Upper lobe of right lung (tissue), 1 donor: ENCODE measurements at regions not wholly inside any gene's neighbourhood (a gene's known extent, or its start where the extent isn't known, plus 50 kb on each side); places are given as distances from the start of the nearest gene placed in this dataset.

Experiments
- ATAC-seq: fragments of 200-7000 bp; cut with Tn5 transposase; one replicate; pipeline ENCODE4 v1.9.1; 2020; ENCODE audit warnings: mild to moderate bottlenecking, moderate library complexity
- DNase-seq: peaks from one replicate; pipeline ENCODE4 v3.0.0-alpha.2; 2020
- H3K27ac ChIP-seq: fragments of 200-600 bp; one replicate; pipeline ENCODE4 v1.8.0; 2022
- H3K27me3 ChIP-seq: fragments of 200-600 bp; one replicate; pipeline ENCODE4 v1.8.0; 2022; ENCODE audit warnings: mild to moderate bottlenecking
- H3K36me3 ChIP-seq: fragments of 200-600 bp; one replicate; pipeline ENCODE4 v1.8.0; 2022
- H3K4me1 ChIP-seq: fragments of 200-600 bp; one replicate; pipeline ENCODE4 v1.8.0; 2022
- H3K4me3 ChIP-seq: fragments of 200-600 bp; one replicate; pipeline ENCODE4 v1.8.0; 2022; ENCODE audit warnings: mild to moderate bottlenecking
- H3K9me3 ChIP-seq: fragments of 200-600 bp; one replicate; pipeline ENCODE4 v1.8.0; 2022
- intact Hi-C: fragments of 100-400 bp; cut with DNase I; formaldehyde crosslinking; loops from one replicate; pipeline ENCODE4 v1.11.0; 2022
- TF ChIP-seq, protein P1 (sequence below): fragments of 200-600 bp; IDR thresholded peaks from one replicate; pipeline ENCODE4 v1.8.0; 2022; ENCODE audit warnings: antibody characterized with exemption
- donor health status: DM: no; HTN: yes; CAD: no; lungs with severe emphysema.

DNA sequence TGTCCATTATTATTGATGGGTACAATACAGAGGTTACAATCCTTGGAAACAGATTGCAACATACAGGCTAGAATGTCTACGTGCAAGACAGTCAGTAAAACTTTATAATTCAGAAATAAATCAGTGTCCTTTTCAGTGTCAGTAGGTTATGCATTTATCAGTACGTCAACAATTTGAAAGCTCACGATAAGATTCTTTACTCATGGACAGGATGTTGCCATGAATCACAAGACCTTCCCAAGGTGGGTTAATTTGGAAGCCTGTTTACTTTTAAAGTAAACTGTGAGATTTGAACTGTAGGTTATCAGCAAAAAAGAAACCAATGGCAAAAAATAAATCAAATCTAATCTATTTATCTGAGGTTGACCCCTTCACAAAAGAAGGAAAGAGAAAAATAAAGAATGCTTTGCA, 243.9 kb upstream of the AGTR1 start:
- Histone ChIP-seq H3K4me1 (no peaks in the 10 kb centered on the region), H3K9me3 (no peaks in the 10 kb centered on the region), H3K36me3 (no peaks in the 10 kb centered on the region), H3K27ac (no peak overlapping the region), H3K27me3 (no peaks in the 10 kb centered on the region), H3K4me3 (no peak overlapping the region)
- ATAC-seq (no peak), DNase-seq (no peak)
- TF ChIP-seq, protein P1, sequence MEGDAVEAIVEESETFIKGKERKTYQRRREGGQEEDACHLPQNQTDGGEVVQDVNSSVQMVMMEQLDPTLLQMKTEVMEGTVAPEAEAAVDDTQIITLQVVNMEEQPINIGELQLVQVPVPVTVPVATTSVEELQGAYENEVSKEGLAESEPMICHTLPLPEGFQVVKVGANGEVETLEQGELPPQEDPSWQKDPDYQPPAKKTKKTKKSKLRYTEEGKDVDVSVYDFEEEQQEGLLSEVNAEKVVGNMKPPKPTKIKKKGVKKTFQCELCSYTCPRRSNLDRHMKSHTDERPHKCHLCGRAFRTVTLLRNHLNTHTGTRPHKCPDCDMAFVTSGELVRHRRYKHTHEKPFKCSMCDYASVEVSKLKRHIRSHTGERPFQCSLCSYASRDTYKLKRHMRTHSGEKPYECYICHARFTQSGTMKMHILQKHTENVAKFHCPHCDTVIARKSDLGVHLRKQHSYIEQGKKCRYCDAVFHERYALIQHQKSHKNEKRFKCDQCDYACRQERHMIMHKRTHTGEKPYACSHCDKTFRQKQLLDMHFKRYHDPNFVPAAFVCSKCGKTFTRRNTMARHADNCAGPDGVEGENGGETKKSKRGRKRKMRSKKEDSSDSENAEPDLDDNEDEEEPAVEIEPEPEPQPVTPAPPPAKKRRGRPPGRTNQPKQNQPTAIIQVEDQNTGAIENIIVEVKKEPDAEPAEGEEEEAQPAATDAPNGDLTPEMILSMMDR, result no peak
- intact Hi-C loops, result no loop called here

DNA sequence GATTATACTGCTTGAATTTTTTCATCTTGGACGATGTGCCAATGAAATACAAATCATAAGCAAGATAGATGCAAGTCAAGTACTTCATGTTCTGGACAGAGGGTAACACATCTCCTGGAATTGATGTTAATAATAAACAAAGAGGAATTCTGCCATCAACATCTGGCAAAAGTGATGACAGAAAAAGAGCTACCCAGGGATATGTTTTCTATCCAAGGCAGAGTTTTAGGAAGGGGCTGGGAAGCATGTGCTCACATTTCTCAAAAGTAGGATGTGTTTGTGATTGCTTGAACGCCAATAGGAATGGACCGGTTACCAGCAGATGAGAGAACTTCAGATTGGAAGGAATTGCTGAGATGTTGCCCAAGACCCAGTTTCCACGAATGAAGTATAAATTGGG, 242.6 kb upstream of the AGTR1 start:
- no peaks in the 10 kb centered on the region for H3K27me3 ChIP-seq
- no peak overlapping the region for H3K27ac ChIP-seq
- intact Hi-C loops, result no loop called here
- no peaks in the 10 kb centered on the region for H3K4me1 ChIP-seq
- ATAC-seq, result no peak
- no peaks in the 10 kb centered on the region for H3K9me3 ChIP-seq
- TF ChIP-seq, protein P1, result no peak
- H3K4me3 ChIP-seq, result no peak overlapping the region
- DNase-seq, result no peak
- H3K36me3 ChIP-seq, result no peaks in the 10 kb centered on the region

DNA sequence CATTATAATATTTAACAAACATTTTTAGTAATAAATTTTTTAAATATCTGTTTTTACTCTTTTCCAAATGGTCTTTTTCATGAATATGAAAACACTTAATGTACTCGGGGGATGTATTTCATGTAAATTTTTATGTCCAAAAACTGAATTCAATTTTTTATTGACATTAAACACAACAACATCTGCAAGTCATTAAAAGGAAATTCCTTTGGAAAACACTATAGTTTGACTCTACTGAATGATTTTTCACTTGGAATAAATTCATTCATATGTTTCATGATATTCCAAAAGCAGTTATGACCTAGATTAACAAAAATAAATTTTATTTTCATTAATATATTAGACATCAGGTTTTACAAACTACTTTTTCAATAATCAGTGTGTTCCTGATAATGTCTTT, 239.8 kb upstream of the AGTR1 start:
- intact Hi-C loops, result no loop called here
- TF ChIP-seq, protein P1, result no peak
- Histone ChIP-seq H3K27ac (no peak overlapping the region), H3K4me1 (no peaks in the 10 kb centered on the region), H3K4me3 (no peak overlapping the region), H3K36me3 (no peaks in the 10 kb centered on the region), H3K9me3 (no peaks in the 10 kb centered on the region), H3K27me3 (no peaks in the 10 kb centered on the region)
- DNase-seq (no peak), ATAC-seq (no peak)

DNA sequence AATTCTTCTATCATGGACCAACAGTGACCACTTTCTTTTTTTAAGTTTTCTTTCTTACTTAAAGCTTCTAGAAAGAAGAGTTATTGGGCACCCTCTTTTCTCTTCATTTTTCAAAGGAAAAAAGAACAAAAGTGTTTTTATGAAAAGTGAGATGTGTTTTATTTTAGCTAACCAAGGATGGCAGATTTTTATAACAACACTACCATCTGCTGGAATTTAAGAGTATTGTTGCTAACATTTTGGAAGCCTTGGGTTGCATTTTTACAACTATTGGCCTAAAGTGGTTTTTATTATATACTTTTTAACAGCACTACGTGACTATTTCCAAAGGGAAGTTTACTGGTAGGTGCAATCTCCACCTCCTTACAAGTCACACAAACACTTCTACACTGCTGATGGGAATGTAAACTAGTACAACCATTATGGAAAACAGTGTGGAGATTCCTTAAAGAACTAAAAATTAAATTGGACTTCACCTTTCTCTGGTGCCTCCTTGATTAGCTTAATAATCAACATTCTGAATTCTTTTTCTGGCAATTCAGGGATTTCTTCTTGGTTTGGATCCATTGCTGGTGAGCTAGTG, 237.7 kb upstream of the AGTR1 start:
- ATAC-seq, result no peak
- TF ChIP-seq, protein P1, result peak; percentile 34
- H3K36me3 ChIP-seq, result no peaks in the 10 kb centered on the region
- no peaks in the 10 kb centered on the region for H3K27me3 ChIP-seq
- H3K9me3 ChIP-seq, result no peaks in the 10 kb centered on the region
- no peak overlapping the region for H3K27ac ChIP-seq
- no peak for DNase-seq
- intact Hi-C loops, result no loop called here
- no peaks in the 10 kb centered on the region for H3K4me1 ChIP-seq
- H3K4me3 ChIP-seq, result no peak overlapping the region

DNA sequence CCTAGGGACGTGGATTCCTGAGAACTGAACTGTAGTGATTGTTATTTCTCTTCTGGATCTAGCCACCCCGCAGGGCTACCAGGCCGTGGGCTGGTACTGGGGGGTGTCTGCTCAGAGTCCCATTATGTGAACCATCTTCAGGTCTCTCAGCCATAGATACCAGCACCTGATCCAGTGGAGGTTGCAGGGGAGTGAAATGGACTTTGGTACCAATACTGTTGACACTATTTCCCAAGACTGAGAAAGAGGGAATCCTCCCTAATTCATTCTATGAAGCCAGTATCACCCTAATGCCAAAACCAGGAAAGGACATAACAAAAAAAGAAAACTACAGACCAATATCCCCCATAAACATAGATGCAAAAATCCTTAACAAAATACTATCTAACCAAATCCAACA, 237.0 kb upstream of the AGTR1 start:
- Histone ChIP-seq H3K27ac (no peak overlapping the region), H3K9me3 (no peaks in the 10 kb centered on the region), H3K36me3 (no peaks in the 10 kb centered on the region), H3K4me3 (no peak overlapping the region), H3K4me1 (no peaks in the 10 kb centered on the region), H3K27me3 (no peaks in the 10 kb centered on the region)
- ATAC-seq, result no peak
- no peak for DNase-seq
- intact Hi-C loops, result no loop called here
- TF ChIP-seq, protein P1, result no peak

DNA sequence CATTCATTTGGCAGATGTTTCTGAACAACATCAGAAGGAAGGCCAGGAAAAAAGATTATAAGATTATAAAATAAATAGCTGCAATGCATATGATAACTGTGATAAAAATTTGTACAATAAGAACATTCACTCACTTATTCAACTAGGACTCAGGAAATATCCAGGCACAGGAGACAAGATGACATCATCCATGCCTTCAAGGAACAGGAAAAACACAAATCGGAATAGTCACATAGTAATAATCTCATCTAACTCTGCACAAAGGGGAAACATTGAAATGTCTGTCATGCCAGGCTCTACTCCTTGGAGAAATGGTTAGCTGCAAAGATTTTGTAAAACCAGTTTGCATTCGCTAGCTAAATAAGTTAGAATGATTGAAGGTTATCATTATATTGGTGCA, 233.5 kb upstream of the AGTR1 start:
- H3K27me3 ChIP-seq, result no peaks in the 10 kb centered on the region
- DNase-seq (no peak), ATAC-seq (no peak)
- intact Hi-C loops, result no loop called here
- no peak overlapping the region for H3K4me3 ChIP-seq
- H3K9me3 ChIP-seq, result no peaks in the 10 kb centered on the region
- no peak overlapping the region for H3K27ac ChIP-seq
- H3K4me1 ChIP-seq, result no peaks in the 10 kb centered on the region
- no peaks in the 10 kb centered on the region for H3K36me3 ChIP-seq
- TF ChIP-seq, protein P1, result no peak
